T-cell (primary cell): ENCODE measurements at regions not wholly inside any gene's neighbourhood (a gene's known extent, or its start where the extent isn't known, plus 50 kb on each side); places are given as distances from the start of the nearest gene placed in this dataset.

Source experiments
- ATAC-seq, 4 experiments: fragments of 200-7000 bp in 3 of 4; fragments of 150-1000 bp in 1 of 4; cut with Tn5 transposase; replicated peaks in 1 of 4; 1 replicate in 3 of 4; 2 replicates in 1 of 4; pipeline ENCODE4 v1.10.0; 2021; ENCODE audit warnings: moderate library complexity in 3 of 4, mild to moderate bottlenecking in 2 of 4, moderate number of reproducible peaks in 1 of 4
- CTCF ChIA-PET, 2 donors: fragments of 300-600 bp; sonication (Branson Sonifier 250); formaldehyde crosslinking; loops; one replicate each; lab custom pipeline; 2022; ENCODE audit warnings: antibody characterized with exemption in 2 of 2; lab: Charles Lee
- POLR2A ChIA-PET, 2 donors: fragments of 300-600 bp; sonication (Branson Sonifier 250); formaldehyde crosslinking; loops; one replicate each; lab custom pipeline; 2022; ENCODE audit warnings: antibody characterized with exemption in 2 of 2; lab: Charles Lee
- DNase-seq, 35 experiments: peaks; one replicate each; pipeline versions ENCODE4 v3.0.0 to v3.0.0-alpha.2; 2013 to 2023
- H3K27ac ChIP-seq: one replicate; pipeline ENCODE4 v1.5.1; 2013; ENCODE audit warnings: low read length
- H3K27me3 ChIP-seq, 2 experiments: replicated peaks in 1 of 2; 1 replicate in 1 of 2; 2 replicates in 1 of 2; pipeline versions ENCODE4 v1.6.1 to v1.7.0; 2013; ENCODE audit warnings: low read length in 1 of 2, mixed read lengths in 1 of 2; ENCODE audit not compliant: control insufficient read depth in 2 of 2, insufficient read depth in 2 of 2; ENCODE audit errors: extremely low read depth in 1 of 2
- H3K36me3 ChIP-seq, 2 donors: 1 replicate in 1 of 2; 2 replicates in 1 of 2; pipeline versions ENCODE4 v1.6.1 to v1.7.0; 2013; ENCODE audit warnings: low read length in 1 of 2; ENCODE audit not compliant: control insufficient read depth in 2 of 2, insufficient read depth in 1 of 2; ENCODE audit errors: extremely low read depth in 1 of 2
- H3K4me1 ChIP-seq, 2 experiments: 1 replicate in 1 of 2; 2 replicates in 1 of 2; pipeline versions ENCODE4 v1.6.1 to v1.7.0; 2013; ENCODE audit warnings: low read length in 2 of 2, mixed read lengths in 1 of 2; ENCODE audit not compliant: insufficient read depth in 2 of 2, control insufficient read depth in 1 of 2; ENCODE audit errors: extremely low read depth in 1 of 2
- H3K4me3 ChIP-seq, 2 donors: 1 replicate in 1 of 2; 2 replicates in 1 of 2; pipeline versions ENCODE4 v1.5.1 to v1.7.0; 2013; ENCODE audit warnings: mild to moderate bottlenecking in 2 of 2, low read length in 1 of 2, moderate library complexity in 1 of 2; ENCODE audit not compliant: control insufficient read depth in 1 of 2; ENCODE audit errors: extremely low read depth in 1 of 2
- H3K9me3 ChIP-seq: 2 replicates; pipeline ENCODE4 v1.7.0; 2013
- H3K27ac Mint-ChIP-seq, 2 donors: one replicate each; pipeline ENCODE4 v1.8.0; 2020 to 2021; ENCODE audit warnings: mild to moderate bottlenecking in 2 of 2, mixed read lengths in 2 of 2
- H3K27me3 Mint-ChIP-seq, 2 donors: one replicate each; pipeline ENCODE4 v1.8.0; 2021 to 2022; ENCODE audit warnings: mixed read lengths in 2 of 2
- H3K36me3 Mint-ChIP-seq: one replicate; pipeline ENCODE4 v1.8.0; 2021; ENCODE audit warnings: mixed read lengths
- H3K4me1 Mint-ChIP-seq, 3 donors: one replicate each; pipeline ENCODE4 v1.8.0; 2020 to 2022; ENCODE audit warnings: mixed read lengths in 3 of 3, mild to moderate bottlenecking in 1 of 3
- H3K4me3 Mint-ChIP-seq, 3 donors: one replicate each; pipeline ENCODE4 v1.8.0; 2020 to 2022; ENCODE audit warnings: mild to moderate bottlenecking in 3 of 3, mixed read lengths in 3 of 3, moderate library complexity in 3 of 3
- H3K9me3 Mint-ChIP-seq, 3 donors: one replicate each; pipeline ENCODE4 v1.8.0; 2020 to 2022; ENCODE audit warnings: mixed read lengths in 3 of 3
- WGBS: methylation state at CpG from one replicate; pipeline ENCODE4 v1.1.5; 2013; ENCODE audit warnings: missing lambda C conversion rate; ENCODE audit not compliant: insufficient coverage; 5-methylcytosine and 5-hydroxymethylcytosine counted together

DNA sequence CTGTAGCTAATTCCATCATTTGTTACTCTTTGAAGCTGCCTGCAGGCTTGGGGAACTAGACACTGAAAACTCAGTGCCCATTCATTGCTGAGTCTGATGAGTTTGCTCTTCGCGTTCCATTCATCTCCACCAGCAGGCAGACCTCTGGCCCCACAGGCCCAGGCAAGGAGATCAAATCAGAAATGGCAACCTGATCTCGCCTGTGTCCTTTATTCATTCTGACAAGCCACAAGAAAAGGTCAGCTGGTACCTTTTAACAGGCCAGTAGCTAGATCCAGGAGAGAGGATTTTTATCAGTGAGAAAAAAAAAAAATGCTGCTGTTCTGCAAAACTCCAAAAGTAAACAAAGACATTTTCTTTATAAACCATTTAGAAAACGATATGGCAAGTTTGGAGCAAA lies 742.5 kb downstream of the ETS1 start:
- H3K27me3 ChIP-seq, result peaks cover 0 to 5% of the 10 kb centered on the region in 2 experiments
- H3K4me3 Mint-ChIP-seq, result no peak overlapping the region
- H3K9me3 Mint-ChIP-seq, result no peaks in the 10 kb centered on the region
- H3K27ac ChIP-seq, result no peak overlapping the region
- H3K4me1 Mint-ChIP-seq, result no peaks in the 10 kb centered on the region
- ChIA-PET POLR2A (no interaction called here), CTCF (no interaction called here)
- H3K9me3 ChIP-seq, result no peaks in the 10 kb centered on the region
- no peaks in the 10 kb centered on the region for H3K4me1 ChIP-seq
- no peak for DNase-seq
- no peak overlapping the region for H3K4me3 ChIP-seq
- ATAC-seq, result no peak
- H3K27me3 Mint-ChIP-seq, result peaks cover 11 to 13% of the 10 kb centered on the region in 2 donors
- no peaks in the 10 kb centered on the region for H3K36me3 ChIP-seq
- 79% methylated on average over 3 of the region's 4 CpGs for WGBS
- no peaks in the 10 kb centered on the region for H3K36me3 Mint-ChIP-seq
- H3K27ac Mint-ChIP-seq, result no peak overlapping the region

GRCh38 chr11:127843483-127844396 lies 743.6 kb downstream of the ETS1 start:
- Mint-ChIP-seq H3K36me3 (no peaks in the 10 kb centered on the region), H3K4me3 (no peak overlapping the region), H3K9me3 (no peaks in the 10 kb centered on the region), H3K4me1 (no peaks in the 10 kb centered on the region), H3K27ac (no peak overlapping the region), H3K27me3 (peaks cover 11 to 13% of the 10 kb centered on the region in 2 donors)
- POLR2A ChIA-PET, result no interaction called here
- H3K27ac ChIP-seq, result no peak overlapping the region
- no peaks in the 10 kb centered on the region for H3K36me3 ChIP-seq
- H3K9me3 ChIP-seq, result no peaks in the 10 kb centered on the region
- no peaks in the 10 kb centered on the region for H3K4me1 ChIP-seq
- peak in 32 of 35 experiments; percentile 0 to 63 (median 24) for DNase-seq
- H3K27me3 ChIP-seq, result peaks cover 0 to 7% of the 10 kb centered on the region in 2 experiments
- H3K4me3 ChIP-seq, result no peak overlapping the region
- 60% methylated on average over 6 of the region's 12 CpGs for WGBS
- ATAC-seq, result peak in 1 of 4 experiments; percentile 45
- CTCF ChIA-PET, result interaction anchor here in 1 of 2 donors (0.5 to 1.3 kb wide), 3 partner anchors 26 to 1113 kb away, joined by 3 to 5 read pairs (median 4); no protein-coding TSS in a partner anchor

GRCh38 chr11:127825183-127825582 lies 762.2 kb downstream of the ETS1 start:
- WGBS, result 100% methylated on average over 1 of the region's 4 CpGs
- POLR2A ChIA-PET, result no interaction called here
- H3K27ac Mint-ChIP-seq, result no peak overlapping the region
- H3K27me3 Mint-ChIP-seq, result peaks cover 34 to 39% of the 10 kb centered on the region in 2 donors
- Histone ChIP-seq H3K36me3 (no peaks in the 10 kb centered on the region), H3K4me3 (no peak overlapping the region), H3K9me3 (no peaks in the 10 kb centered on the region), H3K27ac (no peak overlapping the region), H3K4me1 (no peaks in the 10 kb centered on the region), H3K27me3 (no peaks in the 10 kb centered on the region)
- ATAC-seq (no peak), DNase-seq (no peak)
- H3K9me3 Mint-ChIP-seq, result no peaks in the 10 kb centered on the region
- H3K4me3 Mint-ChIP-seq, result no peak overlapping the region
- H3K4me1 Mint-ChIP-seq, result no peaks in the 10 kb centered on the region
- CTCF ChIA-PET, result no interaction called here
- no peaks in the 10 kb centered on the region for H3K36me3 Mint-ChIP-seq

GRCh38 chr11:127818625-127819024 lies 768.7 kb downstream of the ETS1 start:
- no CpG with 5 or more reads among the region's 3 CpGs for WGBS
- DNase-seq, result no peak

DNA sequence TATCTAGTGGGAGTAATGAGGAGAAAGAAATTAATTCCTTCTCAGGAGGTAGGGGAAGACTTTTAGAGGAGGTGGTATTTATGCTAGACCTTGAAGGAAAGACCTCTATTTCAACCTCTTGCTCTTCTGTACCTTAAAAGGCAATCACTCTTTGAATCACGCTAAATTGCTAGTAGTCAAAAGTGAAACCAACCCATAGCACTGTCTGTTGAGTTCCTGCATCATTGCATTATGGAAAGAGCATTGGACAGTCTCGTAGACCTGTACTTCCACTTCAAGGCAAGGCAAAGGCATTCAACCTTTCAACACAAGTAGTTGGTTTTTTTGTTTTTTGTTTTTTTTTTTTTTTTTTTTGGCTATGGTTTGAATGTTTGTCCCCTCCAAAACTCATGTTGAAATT lies 770.4 kb downstream of the ETS1 start:
- POLR2A ChIA-PET, result no interaction called here
- no peaks in the 10 kb centered on the region for H3K36me3 Mint-ChIP-seq
- Histone ChIP-seq H3K4me1 (no peaks in the 10 kb centered on the region), H3K9me3 (no peaks in the 10 kb centered on the region), H3K27me3 (no peaks in the 10 kb centered on the region), H3K36me3 (no peaks in the 10 kb centered on the region), H3K27ac (no peak overlapping the region), H3K4me3 (no peak overlapping the region)
- H3K4me1 Mint-ChIP-seq, result peaks cover 0 to 3% (median 1%) of the 10 kb centered on the region in 3 donors
- ATAC-seq, result no peak
- no CpG with 5 or more reads among the region's 2 CpGs for WGBS
- H3K9me3 Mint-ChIP-seq, result no peaks in the 10 kb centered on the region
- CTCF ChIA-PET, result interaction anchor here in 1 of 2 donors (1.3 kb wide), 1 partner anchor 27 kb away, joined by 3 read pairs; no protein-coding TSS in a partner anchor
- no peak overlapping the region for H3K4me3 Mint-ChIP-seq
- no peak overlapping the region for H3K27ac Mint-ChIP-seq
- no peak for DNase-seq
- H3K27me3 Mint-ChIP-seq, result peaks cover 4 to 16% of the 10 kb centered on the region in 2 donors

More at GRCh38 chr11:127818625-127819024, 768.7 kb downstream of the ETS1 start:
- no peaks in the 10 kb centered on the region for H3K27me3 ChIP-seq
- H3K4me3 ChIP-seq, result no peak overlapping the region
- no peak overlapping the region for H3K27ac ChIP-seq
- H3K27ac Mint-ChIP-seq, result no peak overlapping the region
- ChIA-PET CTCF (no interaction called here), POLR2A (no interaction called here)
- ATAC-seq, result no peak
- H3K9me3 Mint-ChIP-seq, result no peaks in the 10 kb centered on the region
- H3K4me1 ChIP-seq, result no peaks in the 10 kb centered on the region
- peaks cover 0 to 3% (median 1%) of the 10 kb centered on the region in 3 donors for H3K4me1 Mint-ChIP-seq
- no peak overlapping the region for H3K4me3 Mint-ChIP-seq
- no peaks in the 10 kb centered on the region for H3K9me3 ChIP-seq
- H3K36me3 Mint-ChIP-seq, result no peaks in the 10 kb centered on the region
- peaks cover 5 to 18% of the 10 kb centered on the region in 2 donors for H3K27me3 Mint-ChIP-seq
- H3K36me3 ChIP-seq, result no peaks in the 10 kb centered on the region

DNA sequence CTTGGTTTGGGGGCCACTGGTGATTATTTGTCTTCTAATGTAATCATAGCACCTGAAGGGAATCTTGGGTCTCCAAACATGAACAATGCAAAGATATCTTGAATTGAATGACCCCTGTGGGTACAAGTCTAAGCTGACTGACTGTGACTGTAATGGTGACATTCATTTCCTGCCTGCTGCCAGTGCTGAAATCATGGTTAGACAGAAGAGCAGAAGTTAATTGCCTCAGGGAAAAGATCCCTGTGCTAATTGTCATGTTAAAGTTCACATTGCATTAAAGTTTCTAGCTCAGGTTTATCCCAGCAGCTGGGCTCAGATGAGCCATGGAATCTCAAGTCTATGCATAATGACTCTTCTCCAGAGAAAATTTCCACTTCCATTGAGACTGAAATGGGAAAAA lies 772.0 kb downstream of the ETS1 start:
- DNase-seq (no peak), ATAC-seq (no peak)
- ChIA-PET CTCF (no interaction called here), POLR2A (no interaction called here)
- H3K4me1 Mint-ChIP-seq, result peaks cover 0 to 3% (median 1%) of the 10 kb centered on the region in 3 donors
- no peak overlapping the region for H3K4me3 Mint-ChIP-seq
- no peak overlapping the region for H3K4me3 ChIP-seq
- H3K27ac Mint-ChIP-seq, result no peak overlapping the region
- H3K4me1 ChIP-seq, result no peaks in the 10 kb centered on the region
- no peak overlapping the region for H3K27ac ChIP-seq
- no peaks in the 10 kb centered on the region for H3K27me3 ChIP-seq
- H3K9me3 ChIP-seq, result no peaks in the 10 kb centered on the region
- H3K36me3 ChIP-seq, result no peaks in the 10 kb centered on the region
- no peaks in the 10 kb centered on the region for H3K36me3 Mint-ChIP-seq
- no peaks in the 10 kb centered on the region for H3K9me3 Mint-ChIP-seq
- H3K27me3 Mint-ChIP-seq, result peaks cover 10 to 23% of the 10 kb centered on the region in 2 donors
